GM18498 (cell line): ENCODE measurements at regions not wholly inside any gene's neighbourhood (a gene's known extent, or its start where the extent isn't known, plus 50 kb on each side); places are given as distances from the start of the nearest gene placed in this dataset.
A peak's percentile ranks its signal among the peaks of the same experiment; 100 is the strongest.

Source experiments
- ATAC-seq: cut with Tn5 transposase; IDR thresholded peaks from one replicate; pipeline ENCODE4 v1.9.1; 2021; ENCODE audit warnings: mild to moderate bottlenecking, moderate library complexity; ENCODE audit not compliant: unreplicated experiment

- no peak for ATAC-seq
Measured at GRCh38 chr5:135207866-135208265, 173.8 kb upstream of the PITX1 start.

GRCh38 chr5:135206862-135207261, 172.8 kb upstream of the PITX1 start:
- ATAC-seq: no peak

GRCh38 chr5:135205632-135206349, 171.8 kb upstream of the PITX1 start:
- no peak for ATAC-seq

- no peak for ATAC-seq
Measured at GRCh38 chr5:135204151-135204600, 170.1 kb upstream of the PITX1 start.

GRCh38 chr5:135203593-135204036, 169.6 kb upstream of the PITX1 start:
- no peak for ATAC-seq

GRCh38 chr5:135203019-135203418, 169.0 kb upstream of the PITX1 start:
- no peak for ATAC-seq

- ATAC-seq: no peak
Measured at GRCh38 chr5:135199919-135200318, 165.9 kb upstream of the PITX1 start.

GRCh38 chr5:135196483-135196882, 162.5 kb upstream of the PITX1 start:
- no peak for ATAC-seq

- no peak for ATAC-seq
Measured at GRCh38 chr5:135195270-135195608, 161.2 kb upstream of the PITX1 start.

GRCh38 chr5:135194573-135195269, 160.7 kb upstream of the PITX1 start:
- ATAC-seq: no peak

- no peak for ATAC-seq
Measured at GRCh38 chr5:135194126-135194488, 160.1 kb upstream of the PITX1 start.

GRCh38 chr5:135193213-135194125, 159.4 kb upstream of the PITX1 start:
- no peak for ATAC-seq

- no peak for ATAC-seq
Measured at GRCh38 chr5:135192351-135192750, 158.3 kb upstream of the PITX1 start.

- peak; percentile 96 for ATAC-seq
Measured at GRCh38 chr5:135191084-135191826, 157.2 kb upstream of the PITX1 start.

- ATAC-seq: no peak
Measured at GRCh38 chr5:135190416-135191083, 156.5 kb upstream of the PITX1 start.

- no peak for ATAC-seq
Measured at GRCh38 chr5:135189024-135189423, 155.0 kb upstream of the PITX1 start.

GRCh38 chr5:135188233-135188914, 154.3 kb upstream of the PITX1 start:
- no peak for ATAC-seq

- ATAC-seq: no peak
Measured at GRCh38 chr5:135186662-135187522, 152.9 kb upstream of the PITX1 start.
